HG03457 (cell line): ENCODE measurements at regions not wholly inside any gene's neighbourhood (a gene's known extent, or its start where the extent isn't known, plus 50 kb on each side); places are given as distances from the start of the nearest gene placed in this dataset.

Source experiments
- ATAC-seq: cut with Tn5 transposase; IDR thresholded peaks from one replicate; pipeline ENCODE4 v1.9.1; 2021; ENCODE audit warnings: moderate number of reproducible peaks; ENCODE audit not compliant: unreplicated experiment

- no peak for ATAC-seq
Observed at GRCh38 chr14:22420598-22421186, 168.3 kb downstream of the DAD1 start.

- ATAC-seq, result no peak
Observed at GRCh38 chr14:22419620-22420019, 169.4 kb downstream of the DAD1 start.

DNA sequence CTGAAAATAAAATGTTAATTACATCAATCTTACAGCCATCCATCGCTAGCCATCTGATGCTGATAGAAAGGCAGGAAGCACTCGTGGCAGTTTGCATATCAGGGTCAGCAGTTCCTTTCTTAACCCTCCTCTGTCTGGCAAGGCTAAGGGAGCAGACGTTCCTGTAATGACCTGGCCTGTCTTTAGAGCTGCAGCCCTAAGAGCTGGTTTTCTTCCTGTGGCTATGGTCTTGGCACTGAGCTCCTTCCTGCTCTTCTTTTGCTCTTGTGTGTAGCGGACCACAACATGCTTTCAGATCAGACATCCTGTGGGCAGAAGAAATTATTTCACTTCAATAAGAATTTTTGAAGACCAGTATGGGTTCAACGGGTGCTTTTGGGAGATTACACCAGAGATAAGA is 170.4 kb downstream of the DAD1 start:
- ATAC-seq, result no peak

DNA sequence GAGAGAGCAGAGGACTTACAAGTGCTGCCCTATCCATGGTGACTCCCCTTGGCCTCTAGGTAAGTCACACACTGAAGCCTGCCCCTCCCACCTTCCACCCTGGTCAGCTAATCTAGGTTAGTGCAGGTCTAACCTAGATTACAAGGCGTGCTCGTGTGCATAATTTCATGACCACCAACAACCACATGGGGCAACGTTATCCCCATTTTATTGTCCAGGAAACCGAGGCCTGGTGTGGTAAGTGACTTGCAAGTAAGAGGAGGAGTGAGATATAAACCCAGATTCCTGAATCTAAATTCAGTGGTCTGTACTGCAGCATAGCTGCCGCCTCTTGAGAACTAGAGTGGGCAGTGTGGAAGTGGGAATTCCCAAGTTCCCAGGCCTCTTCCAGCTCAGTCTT is 171.1 kb downstream of the DAD1 start:
- ATAC-seq, result no peak

GRCh38 chr14:22416193-22416592 is 172.8 kb downstream of the DAD1 start:
- ATAC-seq, result no peak

GRCh38 chr14:22415605-22415959 is 173.4 kb downstream of the DAD1 start:
- no peak for ATAC-seq

DNA sequence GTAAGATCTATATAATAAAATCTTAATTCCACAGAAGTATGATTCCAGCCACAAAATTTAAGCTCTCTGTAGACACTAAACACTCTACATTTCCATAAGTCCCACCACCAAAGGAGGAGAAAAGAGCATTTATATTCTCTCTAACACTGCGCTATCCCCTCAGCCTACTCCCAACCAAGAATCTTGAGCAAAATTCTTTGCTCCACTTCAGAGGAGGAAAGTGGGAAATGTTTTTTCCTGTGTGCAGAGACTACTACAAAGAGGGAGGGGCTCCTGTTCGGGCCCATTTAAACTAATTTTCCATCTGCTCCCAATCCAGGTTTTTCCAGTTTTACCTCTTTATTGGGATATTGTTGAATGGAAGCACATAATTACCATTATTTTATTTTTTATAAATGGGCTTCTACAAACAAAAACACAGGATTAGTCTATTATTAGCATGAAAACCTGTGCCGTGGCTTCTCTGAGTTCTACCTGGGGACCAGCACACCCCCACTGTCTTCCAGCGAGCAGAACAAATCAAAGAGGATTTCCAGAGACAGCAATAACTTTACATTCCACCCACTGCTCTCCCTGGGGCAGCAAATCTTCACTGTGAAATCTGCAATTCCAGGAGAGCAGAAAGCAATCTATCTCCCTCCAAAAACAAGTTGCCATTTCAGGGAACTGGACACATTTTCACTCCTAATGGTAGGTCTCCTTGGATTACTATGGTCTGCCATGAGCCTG is 174.0 kb downstream of the DAD1 start:
- ATAC-seq, result no peak

- ATAC-seq, result no peak
Observed at GRCh38 chr14:22412926-22413411, 176.1 kb downstream of the DAD1 start.

DNA sequence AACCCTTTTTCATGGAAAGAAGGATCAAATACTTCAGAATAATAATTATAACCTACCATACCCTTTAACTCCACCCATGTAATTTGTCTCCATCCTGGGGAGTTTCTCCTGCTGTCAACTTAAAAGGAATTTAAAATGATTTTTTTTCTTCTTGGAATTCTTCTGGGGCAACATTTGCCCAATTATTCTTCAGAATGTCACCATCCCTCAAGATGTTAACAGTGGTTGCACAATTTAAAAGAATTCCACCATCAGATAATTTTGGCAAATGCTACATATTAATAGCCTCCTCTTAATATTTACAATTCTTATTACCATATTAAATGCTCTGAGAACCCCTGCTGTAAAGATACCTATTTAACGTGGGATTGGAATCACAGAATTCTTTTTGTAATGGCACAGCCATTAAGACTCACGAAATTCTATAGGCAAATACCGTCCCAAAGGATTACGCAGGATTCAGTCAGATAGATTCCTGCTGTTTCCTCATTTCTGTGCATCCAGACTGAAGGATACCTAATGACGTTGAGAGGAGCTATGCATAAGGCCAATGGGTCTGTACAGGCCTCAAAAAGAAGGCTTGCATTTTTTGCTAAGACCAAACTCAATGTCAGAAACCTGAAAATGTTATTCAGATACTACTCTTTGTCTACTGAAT is 177.5 kb downstream of the DAD1 start:
- ATAC-seq, result no peak

GRCh38 chr14:22410497-22410896 is 178.5 kb downstream of the DAD1 start:
- no peak for ATAC-seq

- ATAC-seq, result no peak
Observed at GRCh38 chr14:22409006-22409405, 180.0 kb downstream of the DAD1 start.

DNA sequence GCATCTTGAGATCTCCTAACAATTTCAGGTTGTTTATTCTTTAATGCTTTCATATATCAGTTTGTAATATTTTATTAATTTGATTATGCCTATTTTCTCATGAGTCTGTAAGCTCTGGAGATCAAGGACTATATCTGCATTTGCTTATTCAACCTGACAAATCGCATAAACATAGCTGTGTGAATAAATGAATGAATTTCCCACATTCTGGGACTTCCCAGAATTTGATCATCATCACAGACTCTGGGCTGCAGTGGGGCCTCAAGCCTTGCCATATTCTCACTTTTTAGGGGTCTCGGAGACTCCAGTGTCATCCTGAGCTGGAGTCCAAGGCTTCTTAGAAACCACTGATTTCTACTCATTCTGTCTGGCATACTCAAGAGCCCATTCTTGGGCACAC is 180.5 kb downstream of the DAD1 start:
- no peak for ATAC-seq

DNA sequence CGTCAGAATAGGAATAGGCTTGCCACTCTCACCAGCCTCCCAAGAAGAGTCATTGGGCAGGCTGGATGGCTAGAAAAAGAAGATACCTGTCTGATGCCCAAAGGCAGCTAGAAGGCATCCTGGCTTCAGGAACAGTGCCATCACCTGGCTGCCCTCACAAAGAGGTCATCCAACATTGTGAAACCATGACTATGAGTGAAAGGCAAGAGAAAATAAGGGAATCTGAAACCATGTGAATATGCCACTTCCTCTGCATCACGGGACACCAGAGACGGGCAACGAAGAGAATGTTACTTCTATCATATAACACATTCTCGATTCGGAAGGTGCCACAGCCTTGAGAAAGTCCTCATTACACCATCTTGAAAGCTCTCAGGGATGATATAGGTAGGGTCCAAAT is 182.0 kb downstream of the DAD1 start:
- no peak for ATAC-seq

DNA sequence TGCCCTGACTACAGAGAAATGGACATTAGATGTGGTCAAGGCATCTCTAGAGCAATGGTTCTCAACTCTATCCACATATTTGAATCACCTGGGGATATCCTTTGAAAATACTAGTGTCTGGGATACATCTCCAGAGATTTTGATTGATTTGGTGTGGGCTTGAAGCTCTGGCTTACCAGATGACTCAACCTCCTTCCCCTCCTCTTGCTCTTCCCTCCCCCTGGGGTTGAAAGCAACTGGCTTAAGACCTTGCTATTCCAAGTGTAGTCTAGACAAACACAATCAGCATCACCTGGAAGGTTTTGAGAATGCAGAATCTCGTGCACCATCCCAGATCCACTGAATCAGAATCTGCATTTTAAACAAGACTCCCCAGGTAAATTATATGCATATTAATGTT is 183.8 kb downstream of the DAD1 start:
- ATAC-seq, result no peak

- no peak for ATAC-seq
Observed at GRCh38 chr14:22403296-22403695, 185.7 kb downstream of the DAD1 start.

DNA sequence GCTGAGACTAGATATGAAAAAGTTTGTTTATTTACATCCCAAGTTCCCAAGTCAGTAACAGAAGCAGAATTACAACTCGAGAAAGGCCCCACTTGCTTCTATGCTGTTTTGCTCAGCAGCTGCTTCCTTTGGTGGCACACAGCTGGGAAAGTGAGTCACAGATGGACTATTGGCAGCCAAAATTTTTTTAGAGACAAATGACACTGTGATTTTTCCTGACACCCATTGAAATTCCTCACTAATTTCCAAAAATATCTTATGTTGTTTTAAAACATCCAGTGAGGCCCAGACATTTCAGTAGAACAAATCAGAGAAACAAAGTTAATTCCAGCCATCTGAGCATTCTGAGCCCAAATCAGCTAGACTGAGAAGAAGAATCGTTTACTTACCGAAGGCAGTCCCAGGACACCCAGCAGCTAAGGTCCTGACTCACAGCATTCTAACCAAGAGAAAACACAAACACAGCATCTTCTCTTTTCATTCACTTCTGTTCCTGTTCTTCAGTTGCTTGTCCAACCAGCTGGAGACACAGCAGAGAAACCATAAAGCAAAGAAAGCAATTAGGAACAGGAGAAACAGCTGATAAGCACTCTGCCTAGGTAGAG is 188.3 kb downstream of the DAD1 start:
- no peak for ATAC-seq

DNA sequence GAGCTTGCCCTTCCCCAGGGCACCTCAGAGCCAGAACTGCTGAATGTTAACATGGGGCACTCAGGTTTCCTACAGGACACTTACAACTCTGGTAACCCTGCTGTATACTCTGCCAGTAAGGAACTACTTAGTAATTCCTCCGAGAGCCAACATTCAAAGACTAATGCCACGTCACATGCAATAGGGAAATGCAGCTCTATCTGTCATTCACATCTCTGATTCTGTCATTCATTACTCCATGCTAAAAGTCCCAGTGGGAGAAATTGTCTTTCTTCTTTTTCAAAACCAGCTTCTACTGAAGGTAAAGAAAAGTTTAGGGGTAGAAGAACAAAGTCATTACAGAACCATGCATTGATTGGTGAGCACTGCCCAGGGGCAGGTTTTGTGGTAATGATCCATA is 189.2 kb downstream of the DAD1 start:
- ATAC-seq, result no peak

- ATAC-seq, result no peak
Observed at GRCh38 chr14:22397221-22397737, 191.7 kb downstream of the DAD1 start.

DNA sequence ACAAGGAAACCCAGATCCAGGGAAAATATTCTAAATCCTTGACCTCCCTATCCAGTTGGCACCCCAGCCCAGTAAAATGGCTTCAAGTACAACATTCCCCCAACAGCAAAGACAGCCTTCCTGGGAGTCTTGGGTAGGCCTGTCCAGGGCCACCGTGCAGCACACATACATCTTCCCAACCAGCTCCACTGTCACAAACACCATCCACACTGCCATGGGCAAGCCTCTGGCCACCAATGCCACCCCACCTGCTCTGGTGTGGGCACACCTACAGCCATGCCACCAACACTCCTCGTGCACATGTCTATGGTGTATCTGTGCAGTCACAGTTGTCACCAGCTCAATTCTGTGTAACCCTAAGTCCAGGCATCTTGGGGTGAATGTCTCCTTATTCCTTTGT is 193.2 kb downstream of the DAD1 start:
- no peak for ATAC-seq

- no peak for ATAC-seq
Observed at GRCh38 chr14:22394616-22395015, 194.4 kb downstream of the DAD1 start.

GRCh38 chr14:22393796-22394195 is 195.2 kb downstream of the DAD1 start:
- ATAC-seq, result no peak
